ENCODE measurements at regions not wholly inside any gene's neighbourhood (a gene's known extent, or its start where the extent isn't known, plus 50 kb on each side); places are given as distances from the start of the nearest gene placed in this dataset.

GRCh38 chr4:135281230-135281629 lies 1079.6 kb upstream of the PABPC4L start:
- TF ChIP-seq CTCF (IDR thresholded peaks at IDR 0.05; ENCODE audit: extremely low read depth, missing control alignments), result no peak

GRCh38 chr4:135277980-135278315 lies 1076.4 kb upstream of the PABPC4L start:
- TF ChIP-seq CTCF (IDR thresholded peaks at IDR 0.05; ENCODE audit: extremely low read depth, missing control alignments), result no peak

More at GRCh38 chr4:135281230-135281629, 1079.6 kb upstream of the PABPC4L start:
- DNase-seq (ENCODE audit: low spot score), result no peak

DNA sequence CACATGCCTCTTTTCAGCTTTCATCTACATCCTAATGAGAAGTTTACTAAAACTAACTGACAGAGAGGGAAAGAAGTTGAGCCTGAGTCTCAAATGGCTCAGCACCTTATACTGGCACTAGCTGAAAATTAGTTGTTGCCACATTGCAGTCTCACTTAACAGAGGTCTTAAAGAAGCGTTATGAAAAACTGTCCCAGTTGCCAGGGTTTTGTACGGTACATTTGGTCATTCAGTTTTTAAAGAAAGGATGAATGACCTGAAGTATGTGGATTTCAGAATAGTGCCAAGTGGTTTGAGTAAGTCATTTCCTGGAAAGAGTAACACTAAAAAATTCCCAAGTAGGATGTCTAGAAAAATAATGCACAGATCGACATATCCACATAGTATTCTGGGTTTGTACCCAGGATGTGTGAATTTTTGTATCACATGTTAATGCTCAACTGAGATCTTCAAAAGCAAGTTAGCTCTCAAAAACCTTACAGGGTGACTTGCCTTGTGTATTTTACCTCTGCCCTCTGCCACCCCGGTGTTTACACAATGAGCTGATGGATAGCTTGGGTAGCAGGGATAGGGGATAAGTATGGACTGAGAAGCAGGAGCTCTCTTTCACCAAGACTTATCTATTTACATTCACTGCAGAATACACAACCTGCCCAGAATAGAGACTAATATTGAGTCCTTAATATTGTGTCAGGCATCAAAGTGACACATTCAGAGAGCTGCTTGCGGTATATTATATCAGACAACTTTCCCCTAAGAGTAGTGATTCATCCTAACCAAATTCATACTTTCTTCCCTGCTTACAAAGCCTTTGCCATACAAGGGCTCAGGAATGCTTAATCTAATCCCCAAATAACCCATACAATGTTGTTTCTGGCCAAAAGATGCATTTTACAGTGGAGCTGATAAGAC lies 1075.7 kb upstream of the PABPC4L start:
- DNase-seq (ENCODE audit: low spot score), result no peak
- no peak for TF ChIP-seq CTCF (IDR thresholded peaks at IDR 0.05; ENCODE audit: extremely low read depth, missing control alignments)

More at GRCh38 chr4:135277980-135278315, 1076.4 kb upstream of the PABPC4L start:
- DNase-seq (ENCODE audit: low spot score), result no peak

DNA sequence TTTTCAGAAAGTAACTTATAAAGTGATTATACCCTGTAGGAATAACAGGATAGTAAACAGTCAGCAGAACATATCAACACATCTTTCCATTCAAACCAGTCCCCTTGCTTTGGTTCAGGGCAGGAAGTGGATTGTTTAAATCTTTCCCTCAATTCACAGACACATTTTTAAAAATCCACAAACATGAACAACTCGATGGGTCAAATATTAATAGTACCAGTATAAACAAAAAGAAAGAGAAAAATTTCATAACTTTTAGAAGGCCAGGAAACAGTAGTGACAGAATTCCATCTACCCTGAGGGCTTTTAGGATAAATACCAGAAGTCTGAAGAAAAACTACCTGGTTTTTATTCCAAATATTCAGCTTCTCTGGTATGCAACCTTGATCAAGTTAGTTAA lies 1072.8 kb upstream of the PABPC4L start:
- TF ChIP-seq CTCF (IDR thresholded peaks at IDR 0.05; ENCODE audit: extremely low read depth, missing control alignments), result no peak

DNA sequence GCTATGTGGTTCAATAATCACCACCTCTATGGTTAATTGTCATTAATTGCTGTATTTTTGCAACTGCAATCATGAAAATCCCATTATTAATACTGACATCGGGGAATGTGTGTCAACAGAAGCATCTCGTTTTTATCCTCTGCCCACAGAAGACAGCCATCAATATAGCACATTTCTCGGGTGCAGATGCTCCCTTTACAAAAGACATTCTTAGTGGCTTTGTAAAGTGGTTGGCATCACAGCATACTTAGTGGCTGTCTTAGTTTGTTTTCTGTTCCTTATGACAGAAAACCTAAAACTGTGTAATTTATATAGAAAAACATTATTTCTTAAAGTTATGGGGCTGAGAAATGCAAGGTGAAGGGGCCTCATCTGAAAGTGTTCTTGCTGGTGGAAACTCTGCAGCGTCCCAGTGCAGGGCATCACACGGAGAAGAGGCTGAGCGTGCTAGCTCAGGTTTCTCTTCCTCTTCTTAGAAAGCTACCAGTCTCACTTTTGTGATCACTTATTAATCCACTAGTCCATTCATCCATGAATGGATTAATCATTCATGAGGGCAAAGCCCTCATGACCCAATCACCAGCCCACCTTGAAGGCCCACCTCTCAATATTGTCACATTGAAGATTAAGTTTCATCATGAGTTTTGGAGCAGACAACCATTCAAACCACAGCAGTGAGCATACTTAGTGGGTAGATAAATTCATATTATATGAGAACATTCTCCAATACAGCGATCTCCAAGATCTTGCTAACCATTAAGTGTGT lies 1067.7 kb upstream of the PABPC4L start:
- no peak for DNase-seq (ENCODE audit: low spot score)
- TF ChIP-seq CTCF (IDR thresholded peaks at IDR 0.05; ENCODE audit: extremely low read depth, missing control alignments), result no peak

More for the DNA sequence above, 1072.8 kb upstream of the PABPC4L start:
- no peak for DNase-seq (ENCODE audit: low spot score)

DNA sequence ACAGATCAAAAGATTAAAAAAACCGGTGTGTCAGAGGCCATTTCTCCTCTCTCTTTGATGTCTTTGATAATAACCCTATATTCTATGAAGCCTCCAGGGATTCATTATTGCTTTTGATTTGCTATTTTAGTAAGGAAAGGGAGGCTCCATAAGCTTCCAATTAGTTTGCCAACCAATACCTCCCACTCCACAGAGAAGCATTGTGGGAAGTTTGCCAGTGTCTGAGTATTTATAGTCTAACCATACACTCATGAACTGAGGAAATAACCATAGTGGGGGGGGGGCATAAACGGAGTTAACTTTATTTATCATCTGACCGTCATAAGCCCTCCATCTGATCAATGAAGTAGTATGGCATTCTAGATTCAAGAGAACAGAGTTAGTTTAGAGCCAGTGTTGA lies 1066.8 kb upstream of the PABPC4L start:
- DNase-seq (ENCODE audit: low spot score), result no peak
- TF ChIP-seq CTCF (IDR thresholded peaks at IDR 0.05; ENCODE audit: extremely low read depth, missing control alignments), result no peak
